HEK293 (cell line): ENCODE measurements at regions not wholly inside any gene's neighbourhood (a gene's known extent, or its start where the extent isn't known, plus 50 kb on each side); places are given as distances from the start of the nearest gene placed in this dataset.
"Not testable (repeated sequence)": the region's sequence is repeated elsewhere in the genome, so short reads cannot be mapped to it uniquely, and the experiment has no call there.

Source experiments
- CTCF ChIA-PET: fragments of 350-600 bp; formaldehyde crosslinking; extraction: SDS; loops from one replicate; lab custom pipeline; 2021; ENCODE audit warnings: antibody characterized with exemption; lab: Yijun Ruan, JAX
- POLR2A ChIA-PET: fragments of 300-600 bp; formaldehyde crosslinking; extraction: SDS; loops from one replicate; lab custom pipeline; 2020; ENCODE audit warnings: antibody characterized with exemption, inconsistent platforms; lab: Yijun Ruan, JAX
- H3K27ac ChIP-seq: fragments of 200-500 bp; sonication (Bioruptor generic); 2 replicates; pipeline ENCODE4 v1.5.1; 2014; ENCODE audit warnings: low read depth, low read length, control low read depth, inconsistent platforms; ENCODE audit errors: extremely low read depth
- H3K36me3 ChIP-seq, 2 experiments: fragments of 200-500 bp in 1 of 2; sonication (Bioruptor generic) in 1 of 2; 1 replicate in 1 of 2; 2 replicates in 1 of 2; pipeline ENCODE4 v1.5.1; 2014 to 2017; ENCODE audit warnings: inconsistent platforms in 2 of 2, low read length in 2 of 2; ENCODE audit not compliant: control insufficient read depth in 2 of 2, insufficient read depth in 1 of 2
- H3K4me1 ChIP-seq: fragments of 200-500 bp; sonication (Bioruptor generic); 2 replicates; pipeline ENCODE4 v1.5.1; 2014; ENCODE audit warnings: mild to moderate bottlenecking, low read length, inconsistent platforms; ENCODE audit not compliant: control insufficient read depth, insufficient read depth
- H3K4me3 ChIP-seq: 2 replicates; pipeline ENCODE4 v1.5.1; 2011; ENCODE audit warnings: low read depth, mild to moderate bottlenecking, control low read depth, low read length, moderate library complexity
- H3K9me3 ChIP-seq: fragments of 200-500 bp; sonication (Bioruptor generic); 2 replicates; pipeline ENCODE4 v1.5.1; 2014; ENCODE audit warnings: low read depth, low read length, inconsistent platforms; ENCODE audit not compliant: control insufficient read depth, insufficient read depth
- BCL6B ChIP-seq: fragments of 450-650 bp; formaldehyde crosslinking; IDR thresholded peaks from 2 replicates; pipeline ENCODE4 v1.5.1; 2017; ENCODE audit warnings: missing biosample characterization, missing genetic modification characterization
- KLF10 ChIP-seq: fragments of 450-650 bp; IDR thresholded peaks from 2 replicates; pipeline ENCODE4 v1.5.1; 2018; ENCODE audit warnings: missing biosample characterization, mild to moderate bottlenecking, missing genetic modification characterization
- KLF8 ChIP-seq: fragments of 450-650 bp; formaldehyde crosslinking; IDR thresholded peaks from 2 replicates; pipeline ENCODE4 v1.5.1; 2016; ENCODE audit warnings: missing biosample characterization, missing genetic modification characterization
- RBAK ChIP-seq: fragments of 450-650 bp; formaldehyde crosslinking; IDR thresholded peaks from 2 replicates; pipeline ENCODE4 v1.5.1; 2016; ENCODE audit warnings: missing biosample characterization, missing genetic modification characterization
- REPIN1 ChIP-seq: fragments of 450-650 bp; formaldehyde crosslinking; IDR thresholded peaks from 2 replicates; pipeline ENCODE4 v1.5.1; 2017; ENCODE audit warnings: missing biosample characterization, missing genetic modification characterization, low read depth
- SALL2 ChIP-seq: fragments of 450-650 bp; formaldehyde crosslinking; IDR thresholded peaks from 2 replicates; pipeline ENCODE4 v1.5.0; 2017; ENCODE audit warnings: missing biosample characterization, mild to moderate bottlenecking, missing genetic modification characterization, borderline replicate concordance
- TSHZ1 ChIP-seq: fragments of 450-650 bp; formaldehyde crosslinking; IDR thresholded peaks from 2 replicates; pipeline ENCODE4 v1.5.1; 2016; ENCODE audit warnings: missing biosample characterization, missing genetic modification characterization, borderline replicate concordance
- YY2 ChIP-seq: fragments of 450-650 bp; formaldehyde crosslinking; IDR thresholded peaks from 2 replicates; pipeline ENCODE4 v1.5.1; 2016; ENCODE audit warnings: missing biosample characterization, missing genetic modification characterization
- ZBTB21 ChIP-seq: fragments of 450-650 bp; formaldehyde crosslinking; IDR thresholded peaks from 2 replicates; pipeline ENCODE4 v1.5.1; 2017; ENCODE audit warnings: missing biosample characterization, missing genetic modification characterization
- ZBTB7A ChIP-seq: fragments of 450-650 bp; formaldehyde crosslinking; IDR thresholded peaks from 2 replicates; pipeline ENCODE4 v1.5.1; 2016; ENCODE audit warnings: low read depth, missing biosample characterization, missing genetic modification characterization
- ZNF292 ChIP-seq: fragments of 450-650 bp; formaldehyde crosslinking; IDR thresholded peaks from 2 replicates; pipeline ENCODE4 v1.5.1; 2016; ENCODE audit warnings: low read depth, missing biosample characterization, missing genetic modification characterization, borderline replicate concordance
- ZNF302 ChIP-seq: fragments of 450-650 bp; formaldehyde crosslinking; IDR thresholded peaks from 2 replicates; pipeline ENCODE4 v1.5.1; 2016; ENCODE audit warnings: missing biosample characterization, missing genetic modification characterization, low read depth
- ZNF341 ChIP-seq: fragments of 450-650 bp; formaldehyde crosslinking; IDR thresholded peaks from 2 replicates; pipeline ENCODE4; 2016; ENCODE audit warnings: low read depth, missing biosample characterization, missing genetic modification characterization
- ZNF488 ChIP-seq: fragments of 450-650 bp; formaldehyde crosslinking; IDR thresholded peaks from 2 replicates; pipeline ENCODE4 v1.5.1; 2016; ENCODE audit warnings: missing biosample characterization, missing genetic modification characterization
- ZNF658 ChIP-seq: fragments of 450-650 bp; formaldehyde crosslinking; IDR thresholded peaks from 2 replicates; pipeline ENCODE4; 2016; ENCODE audit warnings: missing biosample characterization, missing genetic modification characterization
- ZNF660 ChIP-seq: fragments of 450-650 bp; IDR thresholded peaks from 2 replicates; pipeline ENCODE4 v1.5.1; 2018; ENCODE audit warnings: missing biosample characterization, mild to moderate bottlenecking, missing genetic modification characterization
- ZNF670 ChIP-seq: fragments of 450-650 bp; formaldehyde crosslinking; IDR thresholded peaks from 2 replicates; pipeline ENCODE4 v1.5.1; 2016; ENCODE audit warnings: missing biosample characterization, missing genetic modification characterization, low read depth
- ZNF76 ChIP-seq: fragments of 450-650 bp; formaldehyde crosslinking; IDR thresholded peaks from 2 replicates; pipeline ENCODE4; 2016; ENCODE audit warnings: low read depth, missing biosample characterization, missing genetic modification characterization, borderline replicate concordance
- ZNF843 ChIP-seq: fragments of 450-650 bp; formaldehyde crosslinking; IDR thresholded peaks from 2 replicates; pipeline ENCODE4 v1.5.1; 2016; ENCODE audit warnings: missing biosample characterization, missing genetic modification characterization

GRCh38 chrX:124440695-124441094, 94.3 kb downstream of the SH2D1A start (continued):
- TF ChIP-seq ZNF488 (tag by site-specific recombination) (no peak), YY2 (no peak)

GRCh38 chrX:124441971-124442590, 95.7 kb downstream of the SH2D1A start:
- POLR2A ChIA-PET, result no interaction called here
- H3K4me1 ChIP-seq, result no peaks in the 10 kb centered on the region
- CTCF ChIA-PET, result no interaction called here
- no peak for TF ChIP-seq KLF10 (tag by site-specific recombination)
- no peak for TF ChIP-seq RBAK
- TF ChIP-seq ZNF660 (tag by site-specific recombination), result no peak
- TF ChIP-seq ZNF76 (tag by site-specific recombination), result no peak
- TF ChIP-seq ZBTB7A, result no peak
- no peak for TF ChIP-seq KLF8 (tag by site-specific recombination)
- TF ChIP-seq ZNF341 (tag by site-specific recombination), result no peak
- TF ChIP-seq SALL2 (tag by site-specific recombination), result no peak
- no peak for TF ChIP-seq ZBTB21
- TF ChIP-seq REPIN1 (tag by site-specific recombination), result no peak
- TF ChIP-seq ZNF292 (tag by site-specific recombination), result no peak
- TF ChIP-seq ZNF658 (tag by site-specific recombination), result no peak
- TF ChIP-seq ZNF670 (tag by site-specific recombination), result no peak
- TF ChIP-seq TSHZ1 (tag by site-specific recombination), result no peak
- no peak for TF ChIP-seq ZNF302
- no peaks in the 10 kb centered on the region for H3K9me3 ChIP-seq
- no peak overlapping the region for H3K4me3 ChIP-seq
- no peak overlapping the region for H3K27ac ChIP-seq
- H3K36me3 ChIP-seq, result no peaks in the 10 kb centered on the region

GRCh38 chrX:124455966-124456365, 109.6 kb downstream of the SH2D1A start:
- Histone ChIP-seq H3K36me3 (no peaks in the 10 kb centered on the region), H3K27ac (no peak overlapping the region), H3K9me3 (no peaks in the 10 kb centered on the region; the same call in 1 of the 2 replicates), H3K4me3 (no peak overlapping the region), H3K4me1 (no peaks in the 10 kb centered on the region)
- POLR2A ChIA-PET, result no interaction called here
- CTCF ChIA-PET, result interaction anchor here (0.5 kb wide), 1 partner anchor 66 kb away, joined by 3 read pairs; no protein-coding TSS in a partner anchor
- no peak for TF ChIP-seq ZNF843 (tag by site-specific recombination)
- TF ChIP-seq BCL6B (tag by site-specific recombination), result no peak

GRCh38 chrX:124459851-124460250, 113.5 kb downstream of the SH2D1A start:
- CTCF ChIA-PET, POLR2A ChIA-PET, H3K27ac ChIP-seq: not testable (repeated sequence)

More at GRCh38 chrX:124459851-124460250, 113.5 kb downstream of the SH2D1A start:
- H3K9me3 ChIP-seq, H3K4me1 ChIP-seq, H3K4me3 ChIP-seq, H3K36me3 ChIP-seq: not testable (repeated sequence)
